Suprapubic skin (tissue), 3 donors: ENCODE measurements at regions not wholly inside any gene's neighbourhood (a gene's known extent, or its start where the extent isn't known, plus 50 kb on each side); places are given as distances from the start of the nearest gene placed in this dataset.
"Not testable (repeated sequence)": the region's sequence is repeated elsewhere in the genome, so short reads cannot be mapped to it uniquely, and the experiment has no call there.

Source experiments
- POLR2A ChIP-seq, 2 donors: fragments of 450-650 bp; IDR thresholded peaks; one replicate each; pipeline ENCODE4 v1.6.1; 2017; ENCODE audit warnings: antibody characterized with exemption in 2 of 2, mild to moderate bottlenecking in 2 of 2, moderate library complexity in 2 of 2
- TF ChIP-seq, protein P1 (sequence below), 2 donors: fragments of 200-600 bp in 1 of 2; fragments of 450-650 bp in 1 of 2; sonication (generic) in 1 of 2; IDR thresholded peaks; one replicate each; pipeline ENCODE4 v1.5.1; 2016 to 2019; ENCODE audit warnings: antibody characterized with exemption in 2 of 2, mild to moderate bottlenecking in 1 of 2, moderate library complexity in 1 of 2

DNA sequence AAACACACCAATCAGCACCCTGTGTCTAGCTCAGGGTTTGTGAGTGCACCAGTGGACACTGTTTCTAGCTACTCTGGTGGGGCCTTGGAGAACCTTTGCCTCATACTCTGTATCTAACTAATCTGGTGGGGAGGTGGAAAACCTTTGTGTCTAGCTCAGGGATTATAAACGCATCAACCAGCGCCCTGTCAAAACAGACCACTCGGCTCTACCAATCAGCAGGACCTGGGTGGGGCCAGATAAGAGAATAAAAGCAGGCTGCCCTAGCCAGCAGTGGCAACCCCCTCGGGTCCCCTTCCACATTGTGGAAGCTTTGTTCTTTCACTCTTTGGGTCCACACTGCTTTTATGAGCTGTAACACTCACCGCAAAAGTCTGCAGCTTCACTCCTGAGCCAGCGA is 121.8 kb downstream of the FSCB start:
- TF ChIP-seq, protein P1, sequence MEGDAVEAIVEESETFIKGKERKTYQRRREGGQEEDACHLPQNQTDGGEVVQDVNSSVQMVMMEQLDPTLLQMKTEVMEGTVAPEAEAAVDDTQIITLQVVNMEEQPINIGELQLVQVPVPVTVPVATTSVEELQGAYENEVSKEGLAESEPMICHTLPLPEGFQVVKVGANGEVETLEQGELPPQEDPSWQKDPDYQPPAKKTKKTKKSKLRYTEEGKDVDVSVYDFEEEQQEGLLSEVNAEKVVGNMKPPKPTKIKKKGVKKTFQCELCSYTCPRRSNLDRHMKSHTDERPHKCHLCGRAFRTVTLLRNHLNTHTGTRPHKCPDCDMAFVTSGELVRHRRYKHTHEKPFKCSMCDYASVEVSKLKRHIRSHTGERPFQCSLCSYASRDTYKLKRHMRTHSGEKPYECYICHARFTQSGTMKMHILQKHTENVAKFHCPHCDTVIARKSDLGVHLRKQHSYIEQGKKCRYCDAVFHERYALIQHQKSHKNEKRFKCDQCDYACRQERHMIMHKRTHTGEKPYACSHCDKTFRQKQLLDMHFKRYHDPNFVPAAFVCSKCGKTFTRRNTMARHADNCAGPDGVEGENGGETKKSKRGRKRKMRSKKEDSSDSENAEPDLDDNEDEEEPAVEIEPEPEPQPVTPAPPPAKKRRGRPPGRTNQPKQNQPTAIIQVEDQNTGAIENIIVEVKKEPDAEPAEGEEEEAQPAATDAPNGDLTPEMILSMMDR (IDR thresholded peaks at IDR 0.05) = not testable (repeated sequence)
- TF ChIP-seq POLR2A (IDR thresholded peaks at IDR 0.05) = not testable (repeated sequence)
